Bronchial epithelial cell (primary cell): ENCODE measurements at regions not wholly inside any gene's neighbourhood (a gene's known extent, or its start where the extent isn't known, plus 50 kb on each side); places are given as distances from the start of the nearest gene placed in this dataset.

ENCODE experiments used
- DNase-seq: peaks from one replicate; pipeline ENCODE4 v3.0.0-alpha.2; 2010; ENCODE audit warnings: low read depth
- FAIRE-seq: peaks from 2 replicates; lab custom pipeline; 2011; peaks lifted over from hg19 to GRCh38; lab: Jason Lieb, UNC
- H3K27me3 ChIP-seq: 2 replicates; pipeline ENCODE4 v1.5.1; 2011; ENCODE audit warnings: low read length; ENCODE audit not compliant: control insufficient read depth, insufficient read depth
- H3K36me3 ChIP-seq: 2 replicates; pipeline ENCODE4 v1.5.1; 2011; ENCODE audit warnings: low read length; ENCODE audit not compliant: control insufficient read depth, insufficient read depth
- H3K4me3 ChIP-seq: 2 replicates; pipeline ENCODE4 v1.5.1; 2011; ENCODE audit warnings: mild to moderate bottlenecking, low read depth, low read length, control low read depth
- CTCF ChIP-seq: IDR thresholded peaks from 2 replicates; pipeline ENCODE4 v1.5.1; 2011; ENCODE audit warnings: mild to moderate bottlenecking, moderate library complexity, low read length, control low read depth, inconsistent platforms; ENCODE audit not compliant: insufficient read depth, severe bottlenecking

GRCh38 chr9:89750117-89750791 lies 145.4 kb downstream of the GADD45G start:
- no peaks in the 10 kb centered on the region for H3K36me3 ChIP-seq
- FAIRE-seq (no peak), DNase-seq (no peak)
- H3K4me3 ChIP-seq: no peak overlapping the region
- no peaks in the 10 kb centered on the region for H3K27me3 ChIP-seq
- no peak for TF ChIP-seq CTCF

DNA sequence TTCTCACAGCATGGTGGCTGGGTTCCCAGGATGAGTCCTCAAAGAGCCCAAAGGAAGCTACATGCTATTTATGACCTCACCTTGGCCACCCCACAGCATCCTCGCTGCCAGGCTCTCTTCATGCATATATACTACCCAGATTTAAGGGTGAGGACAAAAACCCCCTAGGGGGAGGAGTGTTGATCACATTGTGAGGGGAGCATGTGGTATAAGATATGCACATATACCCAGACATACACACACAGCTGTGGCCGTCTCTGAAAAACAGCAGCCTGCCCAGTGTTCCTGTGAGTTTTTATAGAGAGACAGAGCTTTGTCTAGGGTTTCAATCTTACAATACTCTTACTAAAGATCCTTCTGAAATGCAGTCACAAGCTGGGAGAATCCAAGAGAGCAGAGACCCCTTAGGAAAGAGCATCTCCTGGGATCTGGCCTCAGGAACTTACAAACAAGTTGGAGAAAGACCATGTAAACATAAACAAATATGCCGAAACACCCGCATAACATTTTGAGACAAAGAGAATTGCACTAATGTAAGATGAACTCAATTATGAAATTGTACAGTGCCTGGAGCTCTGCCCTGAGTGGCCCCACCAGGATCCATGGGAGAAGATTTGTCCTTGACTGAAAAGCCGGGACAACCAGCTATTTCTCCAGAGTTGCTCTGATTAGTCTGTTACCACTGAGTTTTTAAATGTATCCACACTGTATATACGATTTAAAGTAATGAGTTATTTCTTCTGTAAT lies 146.4 kb downstream of the GADD45G start:
- no peak for DNase-seq
- Histone ChIP-seq H3K27me3 (no peaks in the 10 kb centered on the region), H3K4me3 (no peak overlapping the region), H3K36me3 (no peaks in the 10 kb centered on the region)
- FAIRE-seq: no peak
- TF ChIP-seq CTCF: no peak

- Histone ChIP-seq H3K27me3 (no peaks in the 10 kb centered on the region), H3K4me3 (no peak overlapping the region), H3K36me3 (no peaks in the 10 kb centered on the region)
- FAIRE-seq: no peak
- no peak for TF ChIP-seq CTCF
- DNase-seq: no peak
Observed at GRCh38 chr9:89752154-89752553, 147.3 kb downstream of the GADD45G start.

GRCh38 chr9:89753472-89754055 lies 148.8 kb downstream of the GADD45G start:
- DNase-seq (no peak), FAIRE-seq (no peak)
- Histone ChIP-seq H3K27me3 (no peaks in the 10 kb centered on the region), H3K4me3 (no peak overlapping the region), H3K36me3 (no peaks in the 10 kb centered on the region)
- no peak for TF ChIP-seq CTCF

DNA sequence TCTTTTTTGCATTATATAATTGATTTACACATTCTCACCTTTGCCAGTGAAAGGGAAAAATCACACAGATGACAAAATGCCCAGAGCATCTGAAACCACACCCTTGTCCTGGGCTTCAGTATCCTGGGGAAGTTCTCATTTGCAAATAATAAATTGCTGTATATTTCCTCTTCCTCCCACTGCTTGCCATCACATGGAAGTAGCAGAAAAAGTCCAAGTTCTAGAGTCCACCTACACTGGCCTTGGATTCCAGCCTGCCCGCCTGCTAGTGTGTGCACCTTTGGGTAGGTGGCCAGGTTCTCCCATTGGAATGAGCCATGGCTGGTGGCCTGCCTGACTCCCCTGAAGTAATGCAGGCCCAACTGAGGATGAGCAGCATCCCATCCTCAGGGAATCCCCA lies 149.4 kb downstream of the GADD45G start:
- no peak for TF ChIP-seq CTCF
- no peaks in the 10 kb centered on the region for H3K36me3 ChIP-seq
- H3K27me3 ChIP-seq: no peaks in the 10 kb centered on the region
- no peak for FAIRE-seq
- no peak overlapping the region for H3K4me3 ChIP-seq
- no peak for DNase-seq
